AG08396 (cell line): ENCODE measurements at regions not wholly inside any gene's neighbourhood (a gene's known extent, or its start where the extent isn't known, plus 50 kb on each side); places are given as distances from the start of the nearest gene placed in this dataset.
"Not testable (repeated sequence)": the region's sequence is repeated elsewhere in the genome, so short reads cannot be mapped to it uniquely, and the experiment has no call there.

ENCODE experiments used
- DNase-seq: peaks from one replicate; pipeline ENCODE4 v3.0.0; 2012; ENCODE audit warnings: low spot score, mixed read lengths

- DNase-seq = not testable (repeated sequence)
Observed at GRCh38 chr5:121485999-121486398, 365.7 kb upstream of the FTMT start.

GRCh38 chr5:121489972-121490371 lies 361.7 kb upstream of the FTMT start:
- no peak for DNase-seq

- no peak for DNase-seq
Observed at GRCh38 chr5:121497176-121497575, 354.5 kb upstream of the FTMT start.

GRCh38 chr5:121500310-121500709 lies 351.4 kb upstream of the FTMT start:
- no peak for DNase-seq

- DNase-seq = no peak
Observed at GRCh38 chr5:121503111-121503840, 348.4 kb upstream of the FTMT start.

- DNase-seq = no peak
Observed at GRCh38 chr5:121516997-121517396, 334.7 kb upstream of the FTMT start.

GRCh38 chr5:121525706-121526105 lies 326.0 kb upstream of the FTMT start:
- DNase-seq = no peak

GRCh38 chr5:121526908-121527307 lies 324.8 kb upstream of the FTMT start:
- no peak for DNase-seq

- DNase-seq = no peak
Observed at GRCh38 chr5:121533814-121534213, 317.9 kb upstream of the FTMT start.

GRCh38 chr5:121550989-121551388 lies 300.7 kb upstream of the FTMT start:
- DNase-seq = no peak

GRCh38 chr5:121559832-121560231 lies 291.9 kb upstream of the FTMT start:
- no peak for DNase-seq

- DNase-seq = no peak
Observed at GRCh38 chr5:121572061-121572460, 279.6 kb upstream of the FTMT start.

- DNase-seq = no peak
Observed at GRCh38 chr5:121573721-121574382, 277.8 kb upstream of the FTMT start.

GRCh38 chr5:121581588-121581987 lies 270.1 kb upstream of the FTMT start:
- no peak for DNase-seq

- no peak for DNase-seq
Observed at GRCh38 chr5:121596882-121597281, 254.8 kb upstream of the FTMT start.

- no peak for DNase-seq
Observed at GRCh38 chr5:121608826-121609225, 242.9 kb upstream of the FTMT start.

- DNase-seq = no peak
Observed at GRCh38 chr5:121624035-121624434, 227.6 kb upstream of the FTMT start.

- DNase-seq = no peak
Observed at GRCh38 chr5:121628783-121629182, 222.9 kb upstream of the FTMT start.

- no peak for DNase-seq
Observed at GRCh38 chr5:121630402-121630801, 221.3 kb upstream of the FTMT start.

GRCh38 chr5:121634946-121635345 lies 216.7 kb upstream of the FTMT start:
- DNase-seq = no peak

GRCh38 chr5:121638126-121638525 lies 213.6 kb upstream of the FTMT start:
- no peak for DNase-seq

- DNase-seq = no peak
Observed at GRCh38 chr5:121640298-121640697, 211.4 kb upstream of the FTMT start.

- no peak for DNase-seq
Observed at GRCh38 chr5:121658221-121658620, 193.5 kb upstream of the FTMT start.

GRCh38 chr5:121660142-121660541 lies 191.5 kb upstream of the FTMT start:
- DNase-seq = no peak
